ENCODE measurements at regions not wholly inside any gene's neighbourhood (a gene's known extent, or its start where the extent isn't known, plus 50 kb on each side); places are given as distances from the start of the nearest gene placed in this dataset.

DNA sequence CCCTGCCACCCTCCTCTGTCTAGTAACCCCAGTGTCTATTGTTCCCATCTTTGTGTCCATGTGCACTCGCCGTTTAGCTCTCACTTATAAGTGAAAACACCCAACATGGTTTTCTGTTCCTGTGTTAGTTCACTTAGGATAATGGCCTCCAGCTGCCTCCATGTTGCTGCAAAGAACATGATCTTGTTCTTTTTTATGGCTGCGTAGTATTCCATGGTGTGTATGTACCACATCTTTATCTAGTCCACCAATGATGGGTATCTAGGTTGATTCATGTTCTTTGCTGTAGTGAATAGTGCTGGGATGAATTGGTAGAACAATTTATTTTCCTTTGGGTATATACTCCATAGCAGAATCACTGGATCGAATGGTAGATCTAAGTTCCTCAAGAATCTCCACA, 51.0 kb upstream of the RFLNA start:
- DNase-seq, result no peak
- Histone ChIP-seq H4K20me1 (ENCODE audit: insufficient read depth, low read depth, low read length) (no peaks in the 10 kb centered on the region), H3K4me3 (ENCODE audit: low read length) (no peak overlapping the region), H3K4me1 (ENCODE audit: low read length) (peaks cover 7% of the 10 kb centered on the region), H3K27me3 (ENCODE audit: low read length) (no peaks in the 10 kb centered on the region), H2AFZ (ENCODE audit: low read length) (no peak overlapping the region), H3K4me2 (ENCODE audit: low read depth, low read length, poor library complexity, severe bottlenecking) (no peak overlapping the region), H3K36me3 (ENCODE audit: insufficient read depth, low read length) (no peaks in the 10 kb centered on the region), H3K9ac (ENCODE audit: low read length) (no peak overlapping the region), H3K9me2 (replicated peaks; ENCODE audit: insufficient read depth, low read length) (no peaks in the 10 kb centered on the region), H3K27ac (ENCODE audit: low read length) (no peak overlapping the region), H3K9me3 (ENCODE audit: low read length) (no peaks in the 10 kb centered on the region), H3K79me2 (ENCODE audit: low read length) (no peaks in the 10 kb centered on the region)

Data from Karpas-422 (cell line).